Inferior parietal cortex (tissue), 1 donor: ENCODE measurements at regions not wholly inside any gene's neighbourhood (a gene's known extent, or its start where the extent isn't known, plus 50 kb on each side); places are given as distances from the start of the nearest gene placed in this dataset.

Source experiments
- DNase-seq: peaks from one replicate; pipeline ENCODE4 v3.0.0-alpha.2; 2016; ENCODE audit errors: extremely low spot score

- no peak for DNase-seq
Measured at GRCh38 chr6:9532621-9533557, 882.0 kb downstream of the TFAP2A start.

GRCh38 chr6:9527679-9528286 is 887.1 kb downstream of the TFAP2A start:
- no peak for DNase-seq

GRCh38 chr6:9523462-9523861 is 891.4 kb downstream of the TFAP2A start:
- DNase-seq: no peak

- no peak for DNase-seq
Measured at GRCh38 chr6:9522101-9522500, 892.8 kb downstream of the TFAP2A start.

- no peak for DNase-seq
Measured at GRCh38 chr6:9521152-9521530, 893.7 kb downstream of the TFAP2A start.

GRCh38 chr6:9520417-9521151 is 894.3 kb downstream of the TFAP2A start:
- no peak for DNase-seq

- DNase-seq: no peak
Measured at GRCh38 chr6:9518431-9518830, 896.4 kb downstream of the TFAP2A start.

- no peak for DNase-seq
Measured at GRCh38 chr6:9517806-9518205, 897.1 kb downstream of the TFAP2A start.

GRCh38 chr6:9515633-9516606 is 899.0 kb downstream of the TFAP2A start:
- no peak for DNase-seq

GRCh38 chr6:9514146-9514545 is 900.7 kb downstream of the TFAP2A start:
- DNase-seq: no peak

GRCh38 chr6:9511157-9511556 is 903.7 kb downstream of the TFAP2A start:
- DNase-seq: no peak

GRCh38 chr6:9507136-9507895 is 907.6 kb downstream of the TFAP2A start:
- DNase-seq: no peak

- DNase-seq: no peak
Measured at GRCh38 chr6:9504191-9504590, 910.7 kb downstream of the TFAP2A start.

- no peak for DNase-seq
Measured at GRCh38 chr6:9503111-9503761, 911.6 kb downstream of the TFAP2A start.

GRCh38 chr6:9499709-9500108 is 915.2 kb downstream of the TFAP2A start:
- DNase-seq: no peak

GRCh38 chr6:9496837-9497236 is 918.0 kb downstream of the TFAP2A start:
- no peak for DNase-seq

- DNase-seq: no peak
Measured at GRCh38 chr6:9494864-9495263, 920.0 kb downstream of the TFAP2A start.

GRCh38 chr6:9492790-9493189 is 922.1 kb downstream of the TFAP2A start:
- DNase-seq: no peak

GRCh38 chr6:9487128-9487527 is 927.7 kb downstream of the TFAP2A start:
- DNase-seq: no peak

- DNase-seq: no peak
Measured at GRCh38 chr6:9485992-9486391, 928.9 kb downstream of the TFAP2A start.
